ENCODE measurements at regions not wholly inside any gene's neighbourhood (a gene's known extent, or its start where the extent isn't known, plus 50 kb on each side); places are given as distances from the start of the nearest gene placed in this dataset.
"Not testable (repeated sequence)": the region's sequence is repeated elsewhere in the genome, so short reads cannot be mapped to it uniquely, and the experiment has no call there.

DNA sequence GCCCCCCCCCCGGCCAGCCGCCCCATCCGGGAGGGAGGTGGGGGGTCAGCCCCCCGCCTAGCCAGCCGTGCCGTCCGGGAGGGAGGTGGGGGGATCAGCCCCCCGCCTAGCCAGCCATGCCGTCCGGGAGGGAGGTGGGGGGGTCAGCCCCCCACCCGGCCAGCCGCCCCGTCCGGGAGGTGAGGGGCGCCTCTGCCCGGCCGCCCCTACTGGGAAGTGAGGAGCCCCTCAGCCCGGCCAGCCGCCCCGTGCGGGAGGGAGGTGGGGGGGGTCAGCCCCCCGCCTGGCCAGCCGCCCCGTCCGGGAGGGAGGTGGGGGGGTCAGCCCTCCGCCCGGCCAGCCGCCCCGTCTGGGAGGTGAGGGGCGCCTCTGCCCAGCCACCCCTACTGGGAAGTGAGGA, 150.4 kb upstream of the ALDH1B1 start:
- H3K27me3 Mint-ChIP-seq; H3K9me3 ChIP-seq; H3K36me3 Mint-ChIP-seq; H3K27ac ChIP-seq (ENCODE audit: low read length); DNase-seq; H3K27me3 ChIP-seq (replicated peaks in 1 of 2; ENCODE audit: control insufficient read depth in 2 of 2, extremely low read depth in 1 of 2, insufficient read depth in 2 of 2, low read length in 1 of 2); H3K4me1 ChIP-seq (ENCODE audit: control insufficient read depth in 1 of 2, extremely low read depth in 1 of 2, insufficient read depth in 2 of 2, low read length in 2 of 2); H3K4me3 ChIP-seq (ENCODE audit: control insufficient read depth in 1 of 2, extremely low read depth in 1 of 2, low read length in 1 of 2); H3K27ac Mint-ChIP-seq; CTCF ChIA-PET; H3K36me3 ChIP-seq (ENCODE audit: control insufficient read depth in 2 of 2, extremely low read depth in 1 of 2, insufficient read depth in 1 of 2, low read length in 1 of 2); H3K4me3 Mint-ChIP-seq; H3K4me1 Mint-ChIP-seq; POLR2A ChIA-PET; H3K9me3 Mint-ChIP-seq; ATAC-seq (replicated peaks in 1 of 4): not testable (repeated sequence)
- WGBS (ENCODE audit: insufficient coverage) = no CpG with 5 or more reads among the region's 30 CpGs

DNA sequence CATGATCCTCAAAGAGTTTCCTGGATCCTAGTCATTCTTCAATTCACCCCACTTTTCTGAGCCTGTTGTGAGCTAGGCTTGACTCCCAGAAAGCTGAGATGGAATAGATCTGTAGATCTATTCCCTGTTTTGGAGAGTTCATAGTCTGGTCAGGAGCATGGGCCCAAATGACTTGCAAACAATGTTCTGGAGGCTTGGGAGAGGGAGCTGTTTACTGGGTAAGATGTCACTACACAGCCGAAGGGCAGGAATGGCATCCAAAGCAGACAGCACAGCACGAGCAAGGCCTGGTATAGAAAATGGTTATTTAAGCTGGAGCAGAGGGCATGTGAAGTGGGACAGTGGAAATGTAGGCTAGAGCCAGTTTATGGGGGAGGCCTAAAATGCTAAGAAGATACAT, 152.5 kb upstream of the ALDH1B1 start:
- DNase-seq = no peak

DNA sequence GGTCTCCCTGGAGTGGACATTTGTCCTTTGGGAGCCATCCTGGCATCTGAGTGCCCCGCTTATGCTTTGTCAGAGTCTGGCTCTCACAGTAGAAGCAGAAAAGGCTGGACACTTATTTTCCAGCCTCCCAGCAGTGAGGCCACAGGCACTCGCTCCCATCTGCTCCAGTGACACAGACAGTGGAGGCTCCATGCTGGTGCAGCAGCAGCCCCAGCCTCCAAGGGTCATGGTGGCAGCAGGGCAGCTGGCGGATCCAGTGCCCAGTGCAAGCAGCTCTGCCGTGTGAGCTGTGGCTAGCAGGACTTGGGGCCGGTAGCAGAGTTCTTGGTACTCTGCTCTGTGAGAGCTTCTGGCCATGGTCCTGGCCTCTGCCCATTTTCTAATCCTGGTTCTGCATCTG, 157.3 kb upstream of the ALDH1B1 start:
- Mint-ChIP-seq H3K27me3 (peaks cover 6% of the 10 kb centered on the region in 2 donors), H3K4me3 (no peak overlapping the region), H3K4me1 (no peaks in the 10 kb centered on the region), H3K27ac (no peak overlapping the region), H3K36me3 (no peaks in the 10 kb centered on the region), H3K9me3 (no peaks in the 10 kb centered on the region)
- DNase-seq = no peak
- H3K27ac ChIP-seq (ENCODE audit: low read length) = no peak overlapping the region
- WGBS (ENCODE audit: insufficient coverage) = 75% methylated on average over 5 of the region's 5 CpGs
- POLR2A ChIA-PET = no interaction called here
- H3K4me1 ChIP-seq (ENCODE audit: control insufficient read depth in 1 of 2, extremely low read depth in 1 of 2, insufficient read depth in 2 of 2, low read length in 2 of 2) = no peaks in the 10 kb centered on the region
- H3K9me3 ChIP-seq = no peaks in the 10 kb centered on the region
- H3K4me3 ChIP-seq (ENCODE audit: control insufficient read depth in 1 of 2, extremely low read depth in 1 of 2, low read length in 1 of 2) = no peak overlapping the region
- ATAC-seq (replicated peaks in 1 of 4) = no peak
- H3K36me3 ChIP-seq (ENCODE audit: control insufficient read depth in 2 of 2, extremely low read depth in 1 of 2, insufficient read depth in 1 of 2, low read length in 1 of 2) = no peaks in the 10 kb centered on the region
- H3K27me3 ChIP-seq (replicated peaks in 1 of 2; ENCODE audit: control insufficient read depth in 2 of 2, extremely low read depth in 1 of 2, insufficient read depth in 2 of 2, low read length in 1 of 2) = peaks cover 0 to 16% of the 10 kb centered on the region in 2 experiments
- CTCF ChIA-PET = interaction anchor here in 1 of 2 donors (0.6 kb wide), 1 partner anchor 18 kb away, joined by 5 read pairs; no protein-coding TSS in a partner anchor

More for the DNA sequence above, 152.5 kb upstream of the ALDH1B1 start:
- no peak for ATAC-seq (replicated peaks in 1 of 4)
- H3K27ac Mint-ChIP-seq = no peak overlapping the region
- Histone ChIP-seq H3K4me3 (ENCODE audit: control insufficient read depth in 1 of 2, extremely low read depth in 1 of 2, low read length in 1 of 2) (no peak overlapping the region), H3K9me3 (no peaks in the 10 kb centered on the region), H3K27ac (ENCODE audit: low read length) (no peak overlapping the region), H3K36me3 (ENCODE audit: control insufficient read depth in 2 of 2, extremely low read depth in 1 of 2, insufficient read depth in 1 of 2, low read length in 1 of 2) (no peaks in the 10 kb centered on the region), H3K27me3 (replicated peaks in 1 of 2; ENCODE audit: control insufficient read depth in 2 of 2, extremely low read depth in 1 of 2, insufficient read depth in 2 of 2, low read length in 1 of 2) (peaks cover 0 to 6% of the 10 kb centered on the region in 2 experiments), H3K4me1 (ENCODE audit: control insufficient read depth in 1 of 2, extremely low read depth in 1 of 2, insufficient read depth in 2 of 2, low read length in 2 of 2) (no peaks in the 10 kb centered on the region)
- ChIA-PET CTCF (interaction anchor here in 1 of 2 donors (0.5 kb wide), 1 partner anchor 496 kb away, joined by 3 read pairs; no protein-coding TSS in a partner anchor), POLR2A (no interaction called here)
- no peaks in the 10 kb centered on the region for H3K4me1 Mint-ChIP-seq
- peaks cover 0 to under 1% of the 10 kb centered on the region in 2 donors for H3K27me3 Mint-ChIP-seq
- no peaks in the 10 kb centered on the region for H3K36me3 Mint-ChIP-seq
- 92% methylated on average over 2 of the region's 2 CpGs for WGBS (ENCODE audit: insufficient coverage)
- no peak overlapping the region for H3K4me3 Mint-ChIP-seq
- no peaks in the 10 kb centered on the region for H3K9me3 Mint-ChIP-seq

DNA sequence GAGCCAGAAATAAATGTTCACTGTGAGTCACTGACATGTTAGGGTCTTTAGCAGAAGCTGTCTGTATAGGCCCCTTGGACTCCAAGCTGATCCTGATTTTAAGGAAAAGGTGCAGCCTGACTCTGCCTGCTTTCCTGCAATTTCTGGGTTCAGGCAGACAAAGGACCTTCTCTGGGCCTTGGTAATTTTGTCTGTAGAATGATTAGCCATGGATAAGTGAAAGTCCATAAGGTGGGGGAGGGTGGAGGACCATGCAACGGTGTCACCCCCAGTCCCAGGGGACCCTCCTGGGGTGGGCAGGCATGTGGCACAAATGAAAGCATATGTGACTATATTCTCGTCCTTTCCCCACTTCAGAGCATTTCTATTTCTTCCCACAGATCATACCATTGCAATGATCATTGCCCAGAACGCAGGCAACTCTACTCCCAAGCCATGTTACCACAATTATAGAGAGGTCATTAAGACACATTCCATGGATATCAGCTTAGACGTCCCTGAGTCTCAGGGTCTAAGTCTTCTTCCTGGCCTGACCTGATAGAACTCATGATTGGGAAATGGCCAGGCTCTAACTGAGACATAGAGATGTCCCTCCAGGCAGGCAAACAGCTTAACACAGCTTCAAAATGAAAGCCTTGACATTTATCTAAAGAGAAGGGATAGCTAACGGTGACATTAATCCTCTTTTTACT, 157.9 kb upstream of the ALDH1B1 start:
- H3K4me3 ChIP-seq (ENCODE audit: control insufficient read depth in 1 of 2, extremely low read depth in 1 of 2, low read length in 1 of 2) = no peak overlapping the region
- DNase-seq (no peak), ATAC-seq (replicated peaks in 1 of 4) (no peak)
- peaks cover 0 to 16% of the 10 kb centered on the region in 2 experiments for H3K27me3 ChIP-seq (replicated peaks in 1 of 2; ENCODE audit: control insufficient read depth in 2 of 2, extremely low read depth in 1 of 2, insufficient read depth in 2 of 2, low read length in 1 of 2)
- no peaks in the 10 kb centered on the region for H3K36me3 Mint-ChIP-seq
- no peaks in the 10 kb centered on the region for H3K9me3 Mint-ChIP-seq
- ChIA-PET CTCF (interaction anchor here in 1 of 2 donors (0.6 kb wide), 1 partner anchor 17 kb away, joined by 5 read pairs; no protein-coding TSS in a partner anchor), POLR2A (no interaction called here)
- 55% methylated on average over 1 of the region's 5 CpGs for WGBS (ENCODE audit: insufficient coverage)
- no peak overlapping the region for H3K27ac Mint-ChIP-seq
- no peak overlapping the region for H3K4me3 Mint-ChIP-seq
- no peaks in the 10 kb centered on the region for H3K9me3 ChIP-seq
- peaks cover 7 to 8% of the 10 kb centered on the region in 2 donors for H3K27me3 Mint-ChIP-seq
- H3K36me3 ChIP-seq (ENCODE audit: control insufficient read depth in 2 of 2, extremely low read depth in 1 of 2, insufficient read depth in 1 of 2, low read length in 1 of 2) = no peaks in the 10 kb centered on the region
- H3K4me1 ChIP-seq (ENCODE audit: control insufficient read depth in 1 of 2, extremely low read depth in 1 of 2, insufficient read depth in 2 of 2, low read length in 2 of 2) = no peaks in the 10 kb centered on the region
- no peak overlapping the region for H3K27ac ChIP-seq (ENCODE audit: low read length)
- no peaks in the 10 kb centered on the region for H3K4me1 Mint-ChIP-seq

DNA sequence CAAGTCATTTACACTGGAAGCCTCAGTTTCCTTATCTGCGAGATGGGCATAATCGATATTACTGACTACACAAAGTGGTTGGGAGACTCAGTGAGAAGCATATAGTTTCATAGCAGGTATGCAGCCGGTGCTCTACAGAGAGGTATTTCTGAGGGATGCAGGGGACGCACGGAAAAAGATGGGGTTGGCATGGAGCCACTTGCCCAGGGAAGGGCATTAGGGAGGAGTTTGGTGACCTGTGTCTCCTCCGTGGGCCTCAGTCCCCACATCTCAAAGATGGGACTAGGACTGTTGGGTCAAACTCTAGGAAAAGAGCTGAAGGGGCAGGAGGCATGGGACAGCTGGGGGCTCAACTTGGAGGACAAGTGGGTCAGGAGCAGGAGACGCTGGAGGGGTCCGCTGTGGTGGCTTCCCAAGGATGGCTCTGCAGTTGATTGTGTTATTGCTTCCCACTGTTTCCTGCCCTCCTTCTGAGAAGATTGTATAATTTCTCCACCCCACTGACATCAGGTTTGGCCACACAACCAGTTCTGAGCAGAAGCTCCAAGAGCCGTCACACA, 158.6 kb upstream of the ALDH1B1 start:
- POLR2A ChIA-PET = no interaction called here

DNA sequence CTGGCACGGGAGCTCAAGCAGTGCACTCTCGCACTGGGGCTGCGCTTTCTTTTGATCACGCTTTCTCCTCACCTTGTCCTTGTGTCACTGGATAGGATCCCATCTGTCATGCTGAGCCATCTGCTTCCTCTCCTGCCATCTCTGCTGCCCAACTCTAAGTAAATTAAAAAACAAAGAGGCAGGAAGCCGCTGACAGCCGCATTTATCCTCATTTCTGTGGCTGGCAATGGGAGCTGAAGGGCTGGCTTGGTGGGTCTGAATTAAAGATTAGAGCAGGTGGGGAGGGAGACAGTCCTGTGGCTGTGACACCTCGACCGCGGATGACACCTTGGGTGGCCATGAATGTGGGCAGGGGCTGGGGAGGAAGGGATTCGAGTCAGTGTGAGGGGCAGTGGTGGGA, 159.2 kb upstream of the ALDH1B1 start:
- H3K4me3 Mint-ChIP-seq = no peak overlapping the region
- no peak for ATAC-seq (replicated peaks in 1 of 4)
- H3K36me3 Mint-ChIP-seq = no peaks in the 10 kb centered on the region
- ChIA-PET CTCF (interaction anchor here in 1 of 2 donors (0.6 kb wide), 1 partner anchor 11 kb away, joined by 4 read pairs; no protein-coding TSS in a partner anchor), POLR2A (no interaction called here)
- H3K4me1 Mint-ChIP-seq = no peaks in the 10 kb centered on the region
- H3K27ac ChIP-seq (ENCODE audit: low read length) = no peak overlapping the region
- H3K4me3 ChIP-seq (ENCODE audit: control insufficient read depth in 1 of 2, extremely low read depth in 1 of 2, low read length in 1 of 2) = no peak overlapping the region
- no peaks in the 10 kb centered on the region for H3K9me3 Mint-ChIP-seq
- 33% methylated on average over 8 of the region's 10 CpGs for WGBS (ENCODE audit: insufficient coverage)
- H3K27ac Mint-ChIP-seq = no peak overlapping the region
- H3K9me3 ChIP-seq = no peaks in the 10 kb centered on the region
- H3K36me3 ChIP-seq (ENCODE audit: control insufficient read depth in 2 of 2, extremely low read depth in 1 of 2, insufficient read depth in 1 of 2, low read length in 1 of 2) = no peaks in the 10 kb centered on the region
- peaks cover 0 to 16% of the 10 kb centered on the region in 2 experiments for H3K27me3 ChIP-seq (replicated peaks in 1 of 2; ENCODE audit: control insufficient read depth in 2 of 2, extremely low read depth in 1 of 2, insufficient read depth in 2 of 2, low read length in 1 of 2)
- H3K27me3 Mint-ChIP-seq = peaks cover 11 to 13% of the 10 kb centered on the region in 2 donors
- DNase-seq = no peak
- peaks cover 0 to under 1% of the 10 kb centered on the region in 2 experiments for H3K4me1 ChIP-seq (ENCODE audit: control insufficient read depth in 1 of 2, extremely low read depth in 1 of 2, insufficient read depth in 2 of 2, low read length in 2 of 2)

More for the DNA sequence above, 158.6 kb upstream of the ALDH1B1 start:
- ATAC-seq (replicated peaks in 1 of 4) = no peak
- 88% methylated on average over 7 of the region's 9 CpGs for WGBS (ENCODE audit: insufficient coverage)
- no peaks in the 10 kb centered on the region for H3K4me1 ChIP-seq (ENCODE audit: control insufficient read depth in 1 of 2, extremely low read depth in 1 of 2, insufficient read depth in 2 of 2, low read length in 2 of 2)
- Mint-ChIP-seq H3K4me3 (no peak overlapping the region), H3K27ac (no peak overlapping the region), H3K9me3 (no peaks in the 10 kb centered on the region), H3K4me1 (no peaks in the 10 kb centered on the region), H3K27me3 (peaks cover 10 to 11% of the 10 kb centered on the region in 2 donors), H3K36me3 (no peaks in the 10 kb centered on the region)
- CTCF ChIA-PET = interaction anchor here in 1 of 2 donors (0.6 kb wide), 1 partner anchor 11 kb away, joined by 4 read pairs; no protein-coding TSS in a partner anchor
- H3K27me3 ChIP-seq (replicated peaks in 1 of 2; ENCODE audit: control insufficient read depth in 2 of 2, extremely low read depth in 1 of 2, insufficient read depth in 2 of 2, low read length in 1 of 2) = peaks cover 0 to 16% of the 10 kb centered on the region in 2 experiments
- no peaks in the 10 kb centered on the region for H3K9me3 ChIP-seq
- no peaks in the 10 kb centered on the region for H3K36me3 ChIP-seq (ENCODE audit: control insufficient read depth in 2 of 2, extremely low read depth in 1 of 2, insufficient read depth in 1 of 2, low read length in 1 of 2)
- H3K27ac ChIP-seq (ENCODE audit: low read length) = no peak overlapping the region
- DNase-seq = no peak
- no peak overlapping the region for H3K4me3 ChIP-seq (ENCODE audit: control insufficient read depth in 1 of 2, extremely low read depth in 1 of 2, low read length in 1 of 2)

Data from T-cell (primary cell).